ENCODE measurements at regions not wholly inside any gene's neighbourhood (a gene's known extent, or its start where the extent isn't known, plus 50 kb on each side); places are given as distances from the start of the nearest gene placed in this dataset.

GRCh38 chr5:162801235-162801634, 636.2 kb upstream of the CCNG1 start:
- TF ChIP-seq CTCF (IDR thresholded peaks at IDR 0.05; ENCODE audit: borderline replicate concordance, extremely low read depth, low read length, poor library complexity, severe bottlenecking) (no peak), EZH2 (IDR thresholded peaks at IDR 0.05; ENCODE audit: borderline replicate concordance, low read depth, low read length, severe bottlenecking) (no peak)

All from DND-41 (cell line).